ENCODE measurements at regions not wholly inside any gene's neighbourhood (a gene's known extent, or its start where the extent isn't known, plus 50 kb on each side); places are given as distances from the start of the nearest gene placed in this dataset.

- Histone ChIP-seq H3K27me3 (ENCODE audit: control insufficient read depth, insufficient read depth, low read length, poor library complexity, severe bottlenecking) (no peaks in the 10 kb centered on the region), H3K4me1 (ENCODE audit: control insufficient read depth, insufficient read depth, low read length) (no peaks in the 10 kb centered on the region), H3K4me3 (ENCODE audit: insufficient read depth, low read depth, low read length) (no peak overlapping the region), H3K27ac (ENCODE audit: insufficient read depth, low read depth, low read length, poor library complexity, severe bottlenecking) (no peak overlapping the region), H3K9me3 (ENCODE audit: control insufficient read depth, low read length) (no peaks in the 10 kb centered on the region), H3K36me3 (ENCODE audit: control insufficient read depth, insufficient read depth, low read length) (no peaks in the 10 kb centered on the region)
- WGBS, 2 experiments: 93 to 96% methylated on average over 4 of the region's 4 CpGs
Measured at GRCh38 chr11:122062763-122063162, 53.3 kb downstream of the BLID start.

- H3K27ac ChIP-seq (ENCODE audit: insufficient read depth, low read depth, low read length, poor library complexity, severe bottlenecking): no peak overlapping the region
- H3K9me3 ChIP-seq (ENCODE audit: control insufficient read depth, low read length): no peaks in the 10 kb centered on the region
- H3K27me3 ChIP-seq (ENCODE audit: control insufficient read depth, insufficient read depth, low read length, poor library complexity, severe bottlenecking): no peaks in the 10 kb centered on the region
- H3K4me3 ChIP-seq (ENCODE audit: insufficient read depth, low read depth, low read length): no peak overlapping the region
- H3K36me3 ChIP-seq (ENCODE audit: control insufficient read depth, insufficient read depth, low read length): no peaks in the 10 kb centered on the region
- H3K4me1 ChIP-seq (ENCODE audit: control insufficient read depth, insufficient read depth, low read length): no peaks in the 10 kb centered on the region
Measured at GRCh38 chr11:122059565-122059964, 56.5 kb downstream of the BLID start.

GRCh38 chr11:122050021-122050690 is 65.9 kb downstream of the BLID start:
- whole genome bisulfite sequencing, 2 experiments: 94 to 100% methylated on average over 2 of the region's 2 CpGs
- no peaks in the 10 kb centered on the region for H3K9me3 ChIP-seq (ENCODE audit: control insufficient read depth, low read length)
- H3K4me3 ChIP-seq (ENCODE audit: insufficient read depth, low read depth, low read length): no peak overlapping the region
- H3K27me3 ChIP-seq (ENCODE audit: control insufficient read depth, insufficient read depth, low read length, poor library complexity, severe bottlenecking): no peaks in the 10 kb centered on the region
- H3K27ac ChIP-seq (ENCODE audit: insufficient read depth, low read depth, low read length, poor library complexity, severe bottlenecking): no peak overlapping the region
- no peaks in the 10 kb centered on the region for H3K4me1 ChIP-seq (ENCODE audit: control insufficient read depth, insufficient read depth, low read length)
- no peaks in the 10 kb centered on the region for H3K36me3 ChIP-seq (ENCODE audit: control insufficient read depth, insufficient read depth, low read length)

- Histone ChIP-seq H3K27ac (ENCODE audit: insufficient read depth, low read depth, low read length, poor library complexity, severe bottlenecking) (no peak overlapping the region), H3K4me1 (ENCODE audit: control insufficient read depth, insufficient read depth, low read length) (no peaks in the 10 kb centered on the region), H3K9me3 (ENCODE audit: control insufficient read depth, low read length) (no peaks in the 10 kb centered on the region), H3K36me3 (ENCODE audit: control insufficient read depth, insufficient read depth, low read length) (no peaks in the 10 kb centered on the region), H3K4me3 (ENCODE audit: insufficient read depth, low read depth, low read length) (no peak overlapping the region), H3K27me3 (ENCODE audit: control insufficient read depth, insufficient read depth, low read length, poor library complexity, severe bottlenecking) (no peaks in the 10 kb centered on the region)
- 92 to 96% methylated on average over 3 of the region's 3 CpGs for WGBS, 2 experiments
Measured at GRCh38 chr11:122048401-122048800, 67.6 kb downstream of the BLID start.

GRCh38 chr11:122046846-122047245 is 69.2 kb downstream of the BLID start:
- Histone ChIP-seq H3K4me3 (ENCODE audit: insufficient read depth, low read depth, low read length) (no peak overlapping the region), H3K27me3 (ENCODE audit: control insufficient read depth, insufficient read depth, low read length, poor library complexity, severe bottlenecking) (no peaks in the 10 kb centered on the region), H3K36me3 (ENCODE audit: control insufficient read depth, insufficient read depth, low read length) (no peaks in the 10 kb centered on the region), H3K4me1 (ENCODE audit: control insufficient read depth, insufficient read depth, low read length) (no peaks in the 10 kb centered on the region), H3K9me3 (ENCODE audit: control insufficient read depth, low read length) (no peaks in the 10 kb centered on the region), H3K27ac (ENCODE audit: insufficient read depth, low read depth, low read length, poor library complexity, severe bottlenecking) (no peak overlapping the region)
- 94 to 96% methylated on average over 6 of the region's 6 CpGs for WGBS, 2 experiments

- Histone ChIP-seq H3K9me3 (ENCODE audit: control insufficient read depth, low read length) (no peaks in the 10 kb centered on the region), H3K4me1 (ENCODE audit: control insufficient read depth, insufficient read depth, low read length) (no peaks in the 10 kb centered on the region), H3K27ac (ENCODE audit: insufficient read depth, low read depth, low read length, poor library complexity, severe bottlenecking) (no peak overlapping the region), H3K4me3 (ENCODE audit: insufficient read depth, low read depth, low read length) (no peak overlapping the region), H3K27me3 (ENCODE audit: control insufficient read depth, insufficient read depth, low read length, poor library complexity, severe bottlenecking) (no peaks in the 10 kb centered on the region), H3K36me3 (ENCODE audit: control insufficient read depth, insufficient read depth, low read length) (no peaks in the 10 kb centered on the region)
- whole genome bisulfite sequencing, 2 experiments: 90% methylated on average over 4 of the region's 4 CpGs
Measured at GRCh38 chr11:122046438-122046837, 69.6 kb downstream of the BLID start.

GRCh38 chr11:122045181-122045586 is 70.8 kb downstream of the BLID start:
- no peak overlapping the region for H3K4me3 ChIP-seq (ENCODE audit: insufficient read depth, low read depth, low read length)
- no peak overlapping the region for H3K27ac ChIP-seq (ENCODE audit: insufficient read depth, low read depth, low read length, poor library complexity, severe bottlenecking)
- H3K4me1 ChIP-seq (ENCODE audit: control insufficient read depth, insufficient read depth, low read length): peaks cover 4% of the 10 kb centered on the region
- no peaks in the 10 kb centered on the region for H3K9me3 ChIP-seq (ENCODE audit: control insufficient read depth, low read length)
- WGBS, 2 experiments: 96 to 98% methylated on average over 3 of the region's 3 CpGs
- H3K27me3 ChIP-seq (ENCODE audit: control insufficient read depth, insufficient read depth, low read length, poor library complexity, severe bottlenecking): no peaks in the 10 kb centered on the region
- H3K36me3 ChIP-seq (ENCODE audit: control insufficient read depth, insufficient read depth, low read length): no peaks in the 10 kb centered on the region

GRCh38 chr11:122044086-122044485 is 71.9 kb downstream of the BLID start:
- Histone ChIP-seq H3K27ac (ENCODE audit: insufficient read depth, low read depth, low read length, poor library complexity, severe bottlenecking) (no peak overlapping the region), H3K9me3 (ENCODE audit: control insufficient read depth, low read length) (no peaks in the 10 kb centered on the region), H3K4me3 (ENCODE audit: insufficient read depth, low read depth, low read length) (no peak overlapping the region), H3K36me3 (ENCODE audit: control insufficient read depth, insufficient read depth, low read length) (no peaks in the 10 kb centered on the region), H3K4me1 (ENCODE audit: control insufficient read depth, insufficient read depth, low read length) (peaks cover 4% of the 10 kb centered on the region), H3K27me3 (ENCODE audit: control insufficient read depth, insufficient read depth, low read length, poor library complexity, severe bottlenecking) (no peaks in the 10 kb centered on the region)
- WGBS, 2 experiments: 64 to 69% methylated on average over 4 of the region's 4 CpGs

GRCh38 chr11:122042981-122043380 is 73.0 kb downstream of the BLID start:
- Histone ChIP-seq H3K27me3 (ENCODE audit: control insufficient read depth, insufficient read depth, low read length, poor library complexity, severe bottlenecking) (no peaks in the 10 kb centered on the region), H3K27ac (ENCODE audit: insufficient read depth, low read depth, low read length, poor library complexity, severe bottlenecking) (no peak overlapping the region), H3K4me1 (ENCODE audit: control insufficient read depth, insufficient read depth, low read length) (peaks cover 4% of the 10 kb centered on the region)

GRCh38 chr11:122040464-122040863 is 75.6 kb downstream of the BLID start:
- WGBS, 2 experiments: 44 to 47% methylated on average over 6 of the region's 6 CpGs
- Histone ChIP-seq H3K27ac (ENCODE audit: insufficient read depth, low read depth, low read length, poor library complexity, severe bottlenecking) (peak overlapping the region; percentile 11), H3K27me3 (ENCODE audit: control insufficient read depth, insufficient read depth, low read length, poor library complexity, severe bottlenecking) (no peaks in the 10 kb centered on the region), H3K4me1 (ENCODE audit: control insufficient read depth, insufficient read depth, low read length) (peaks cover 4% of the 10 kb centered on the region), H3K4me3 (ENCODE audit: insufficient read depth, low read depth, low read length) (no peak overlapping the region), H3K36me3 (ENCODE audit: control insufficient read depth, insufficient read depth, low read length) (no peaks in the 10 kb centered on the region), H3K9me3 (ENCODE audit: control insufficient read depth, low read length) (no peaks in the 10 kb centered on the region)

More at GRCh38 chr11:122042981-122043380, 73.0 kb downstream of the BLID start:
- Histone ChIP-seq H3K36me3 (ENCODE audit: control insufficient read depth, insufficient read depth, low read length) (no peaks in the 10 kb centered on the region), H3K4me3 (ENCODE audit: insufficient read depth, low read depth, low read length) (no peak overlapping the region), H3K9me3 (ENCODE audit: control insufficient read depth, low read length) (no peaks in the 10 kb centered on the region)
- WGBS, 2 experiments: 57 to 72% methylated on average over 4 to 7 of the region's 7 CpGs

GRCh38 chr11:122038543-122038942 is 77.5 kb downstream of the BLID start:
- no peak overlapping the region for H3K27ac ChIP-seq (ENCODE audit: insufficient read depth, low read depth, low read length, poor library complexity, severe bottlenecking)
- H3K36me3 ChIP-seq (ENCODE audit: control insufficient read depth, insufficient read depth, low read length): no peaks in the 10 kb centered on the region
- no peaks in the 10 kb centered on the region for H3K27me3 ChIP-seq (ENCODE audit: control insufficient read depth, insufficient read depth, low read length, poor library complexity, severe bottlenecking)
- H3K4me1 ChIP-seq (ENCODE audit: control insufficient read depth, insufficient read depth, low read length): peaks cover 4% of the 10 kb centered on the region
- H3K9me3 ChIP-seq (ENCODE audit: control insufficient read depth, low read length): no peaks in the 10 kb centered on the region
- no peak overlapping the region for H3K4me3 ChIP-seq (ENCODE audit: insufficient read depth, low read depth, low read length)
- WGBS, 2 experiments: 58 to 67% methylated on average over 2 of the region's 2 CpGs
